Psoas muscle (tissue), 7 donors: ENCODE measurements at regions not wholly inside any gene's neighbourhood (a gene's known extent, or its start where the extent isn't known, plus 50 kb on each side); places are given as distances from the start of the nearest gene placed in this dataset.

ENCODE experiments used
- ATAC-seq, 4 donors: fragments of 200-7000 bp; cut with Tn5 transposase; one replicate each; pipeline ENCODE4 v1.9.1; 2020; ENCODE audit warnings: moderate library complexity in 3 of 4, mild to moderate bottlenecking in 2 of 4
- DNase-seq, 2 donors: peaks; one replicate each; pipeline ENCODE4 v3.0.0-alpha.2; 2020
- H3K27ac ChIP-seq: fragments of 200-600 bp; one replicate; pipeline ENCODE4 v1.8.0; 2022
- H3K27me3 ChIP-seq, 3 donors: fragments of 200-600 bp in 1 of 3; one replicate each; pipeline versions ENCODE4 v1.6.1 to v1.8.0; 2013 to 2022; ENCODE audit warnings: low read length in 2 of 3, mild to moderate bottlenecking in 2 of 3, moderate library complexity in 1 of 3; ENCODE audit not compliant: insufficient read depth in 3 of 3
- H3K36me3 ChIP-seq, 2 donors: fragments of 200-600 bp in 1 of 2; one replicate each; pipeline versions ENCODE4 v1.6.1 to v1.8.0; 2013 to 2022; ENCODE audit warnings: low read depth in 1 of 2, mild to moderate bottlenecking in 1 of 2, moderate library complexity in 1 of 2; ENCODE audit not compliant: insufficient read depth in 1 of 2
- H3K4me1 ChIP-seq: fragments of 200-600 bp; one replicate; pipeline ENCODE4 v1.8.0; 2022
- H3K4me3 ChIP-seq: fragments of 200-600 bp; one replicate; pipeline ENCODE4 v1.8.0; 2022; ENCODE audit warnings: mild to moderate bottlenecking
- H3K9me3 ChIP-seq: fragments of 200-600 bp; one replicate; pipeline ENCODE4 v1.8.0; 2022
- WGBS, 3 donors: extraction: QIAGEN DNeasy Blood & Tissue Kit; methylation state at CpG; one replicate each; pipeline versions ENCODE4 v1.1.6 to v1.1.7; 2013; 5-methylcytosine and 5-hydroxymethylcytosine counted together
- intact Hi-C, 2 donors: fragments of 100-400 bp; cut with DNase I; formaldehyde crosslinking; loops; one replicate each; pipeline versions ENCODE4 v1.11.0 to v1.14.2; 2022
- TF ChIP-seq, protein P1 (sequence below): fragments of 200-600 bp; IDR thresholded peaks from one replicate; pipeline ENCODE4 v1.8.0; 2022; ENCODE audit warnings: antibody characterized with exemption
- donor health status: healthy with polysubstance abuse.
- donor health status: DM: no; HTN: no; CAD: no; lungs with moderate emphysema.
- donor health status: Bipolar disorder and iron deficiency.
- donor health status: healthy.
- donor health status: DM: yes; HTN: yes; CAD: no.
- donor health status: DM: no; HTN: no; CAD: no.
- donor health status: DM: yes; HTN: yes; CAD: no.

DNA sequence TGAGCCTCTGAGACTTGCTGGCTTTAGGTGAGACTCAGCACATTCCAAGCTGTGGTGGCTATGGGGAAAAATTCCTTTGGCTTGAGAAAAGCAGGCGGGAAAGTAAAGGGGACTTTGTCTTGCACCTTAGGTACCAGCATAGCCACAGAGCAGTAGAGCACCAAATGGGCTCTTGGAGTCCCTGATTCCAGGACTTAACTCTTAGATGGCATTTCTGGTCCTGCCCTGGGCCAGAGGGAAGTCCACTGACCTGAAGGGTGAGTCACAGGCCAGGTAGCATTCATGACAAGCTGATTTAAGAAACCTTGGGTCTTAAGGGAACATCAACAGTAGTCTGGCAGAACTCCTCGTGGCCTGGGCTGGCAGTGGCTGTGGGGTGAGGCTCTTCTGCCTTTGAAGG is 344.7 kb downstream of the DUSP10 start:
- Histone ChIP-seq H3K36me3 (no peaks in the 10 kb centered on the region), H3K27ac (no peak overlapping the region), H3K4me1 (no peaks in the 10 kb centered on the region), H3K27me3 (peaks cover 0 to 1% (median 0%) of the 10 kb centered on the region in 3 donors), H3K9me3 (no peaks in the 10 kb centered on the region), H3K4me3 (no peak overlapping the region)
- WGBS, 3 donors, result 79 to 88% (median 87%) methylated on average over 2 of the region's 2 CpGs
- intact Hi-C loops, result no loop called here
- ATAC-seq, result no peak
- TF ChIP-seq, protein P1, sequence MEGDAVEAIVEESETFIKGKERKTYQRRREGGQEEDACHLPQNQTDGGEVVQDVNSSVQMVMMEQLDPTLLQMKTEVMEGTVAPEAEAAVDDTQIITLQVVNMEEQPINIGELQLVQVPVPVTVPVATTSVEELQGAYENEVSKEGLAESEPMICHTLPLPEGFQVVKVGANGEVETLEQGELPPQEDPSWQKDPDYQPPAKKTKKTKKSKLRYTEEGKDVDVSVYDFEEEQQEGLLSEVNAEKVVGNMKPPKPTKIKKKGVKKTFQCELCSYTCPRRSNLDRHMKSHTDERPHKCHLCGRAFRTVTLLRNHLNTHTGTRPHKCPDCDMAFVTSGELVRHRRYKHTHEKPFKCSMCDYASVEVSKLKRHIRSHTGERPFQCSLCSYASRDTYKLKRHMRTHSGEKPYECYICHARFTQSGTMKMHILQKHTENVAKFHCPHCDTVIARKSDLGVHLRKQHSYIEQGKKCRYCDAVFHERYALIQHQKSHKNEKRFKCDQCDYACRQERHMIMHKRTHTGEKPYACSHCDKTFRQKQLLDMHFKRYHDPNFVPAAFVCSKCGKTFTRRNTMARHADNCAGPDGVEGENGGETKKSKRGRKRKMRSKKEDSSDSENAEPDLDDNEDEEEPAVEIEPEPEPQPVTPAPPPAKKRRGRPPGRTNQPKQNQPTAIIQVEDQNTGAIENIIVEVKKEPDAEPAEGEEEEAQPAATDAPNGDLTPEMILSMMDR, result no peak
- no peak for DNase-seq

DNA sequence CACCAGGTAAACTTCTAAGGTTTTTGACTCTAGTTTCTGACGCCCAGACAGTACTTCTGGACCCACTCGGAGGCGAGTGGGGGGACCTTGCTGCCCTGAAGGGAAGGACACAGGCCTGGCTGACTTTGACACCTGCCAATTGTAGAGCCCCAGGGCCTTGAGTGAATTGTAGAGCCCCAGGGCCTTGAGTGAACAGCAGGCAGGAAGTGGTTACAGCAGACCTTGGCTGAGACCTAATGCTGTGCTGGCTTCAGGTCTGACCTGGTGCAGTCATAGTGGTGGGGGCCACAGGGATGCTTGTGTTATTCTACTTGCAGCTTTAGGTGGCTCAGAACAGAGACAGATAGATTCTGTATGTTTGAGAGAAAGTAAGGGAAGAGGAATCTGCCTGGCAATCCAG is 344.3 kb downstream of the DUSP10 start:
- Histone ChIP-seq H3K9me3 (no peaks in the 10 kb centered on the region), H3K27ac (no peak overlapping the region)
- TF ChIP-seq, protein P1, result no peak

DNA sequence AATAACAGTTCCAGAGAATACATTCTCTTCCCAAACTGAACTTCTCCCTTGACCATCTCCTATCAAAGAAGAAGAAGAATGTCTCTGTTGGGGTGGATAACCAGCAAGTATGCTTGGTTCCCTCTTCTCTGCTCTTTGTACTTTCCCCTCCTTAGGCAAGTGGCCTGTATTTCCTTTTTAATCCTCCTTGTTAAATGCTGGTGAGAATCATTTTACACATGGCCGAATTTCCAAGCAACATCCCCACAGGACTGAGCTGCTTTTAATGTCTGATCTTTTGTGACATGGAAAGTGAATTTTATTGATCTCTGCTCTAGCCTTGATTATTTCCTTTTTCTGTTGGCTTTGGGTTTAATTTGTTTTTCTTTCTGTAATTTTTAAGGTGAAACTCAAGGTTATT is 336.7 kb downstream of the DUSP10 start:
- no peaks in the 10 kb centered on the region for H3K9me3 ChIP-seq
- DNase-seq, result no peak
- H3K27ac ChIP-seq, result no peak overlapping the region
- no peaks in the 10 kb centered on the region for H3K4me1 ChIP-seq
- no peaks in the 10 kb centered on the region for H3K27me3 ChIP-seq
- 45 to 74% (median 49%) methylated on average over 1 of the region's 1 CpG for WGBS, 3 donors
- intact Hi-C loops, result no loop called here
- ATAC-seq, result no peak
- no peak overlapping the region for H3K4me3 ChIP-seq
- TF ChIP-seq, protein P1, result no peak
- H3K36me3 ChIP-seq, result no peaks in the 10 kb centered on the region

More for the DNA sequence above, 344.3 kb downstream of the DUSP10 start:
- Histone ChIP-seq H3K36me3 (no peaks in the 10 kb centered on the region), H3K4me3 (no peak overlapping the region), H3K27me3 (peaks cover 0 to 1% (median 0%) of the 10 kb centered on the region in 3 donors), H3K4me1 (no peaks in the 10 kb centered on the region)
- ATAC-seq (no peak), DNase-seq (no peak)
- 89 to 95% (median 94%) methylated on average over 3 of the region's 3 CpGs for WGBS, 3 donors
- intact Hi-C loops, result no loop called here

- 60 to 66% (median 66%) methylated on average over 7 of the region's 7 CpGs for WGBS, 3 donors
- Histone ChIP-seq H3K4me3 (no peak overlapping the region), H3K4me1 (no peaks in the 10 kb centered on the region), H3K27ac (no peak overlapping the region), H3K9me3 (peaks cover 4% of the 10 kb centered on the region), H3K36me3 (no peaks in the 10 kb centered on the region), H3K27me3 (no peaks in the 10 kb centered on the region)
- ATAC-seq (no peak), DNase-seq (no peak)
- intact Hi-C loops, result no loop called here
- TF ChIP-seq, protein P1, result no peak
Observed at GRCh38 chr1:221408117-221408803, 333.6 kb downstream of the DUSP10 start.

- H3K4me3 ChIP-seq, result no peak overlapping the region
- no peak overlapping the region for H3K27ac ChIP-seq
- 65 to 71% (median 67%) methylated on average over 3 of the region's 3 CpGs for WGBS, 3 donors
- TF ChIP-seq, protein P1, result no peak
- H3K4me1 ChIP-seq, result no peaks in the 10 kb centered on the region
- no peak for ATAC-seq
- no peaks in the 10 kb centered on the region for H3K27me3 ChIP-seq
- intact Hi-C loops, result no loop called here
- peaks cover 4% of the 10 kb centered on the region for H3K9me3 ChIP-seq
- no peaks in the 10 kb centered on the region for H3K36me3 ChIP-seq
- no peak for DNase-seq
Observed at GRCh38 chr1:221411283-221411682, 330.6 kb downstream of the DUSP10 start.
